GM18873 (cell line): ENCODE measurements at regions not wholly inside any gene's neighbourhood (a gene's known extent, or its start where the extent isn't known, plus 50 kb on each side); places are given as distances from the start of the nearest gene placed in this dataset.
A peak's percentile ranks its signal among the peaks of the same experiment; 100 is the strongest.
"Not testable (repeated sequence)": the region's sequence is repeated elsewhere in the genome, so short reads cannot be mapped to it uniquely, and the experiment has no call there.

ENCODE experiments used
- ATAC-seq: cut with Tn5 transposase; IDR thresholded peaks from one replicate; pipeline ENCODE4 v1.9.1; 2021; ENCODE audit warnings: mild to moderate bottlenecking, moderate library complexity, moderate number of reproducible peaks; ENCODE audit not compliant: unreplicated experiment, low FRiP score

DNA sequence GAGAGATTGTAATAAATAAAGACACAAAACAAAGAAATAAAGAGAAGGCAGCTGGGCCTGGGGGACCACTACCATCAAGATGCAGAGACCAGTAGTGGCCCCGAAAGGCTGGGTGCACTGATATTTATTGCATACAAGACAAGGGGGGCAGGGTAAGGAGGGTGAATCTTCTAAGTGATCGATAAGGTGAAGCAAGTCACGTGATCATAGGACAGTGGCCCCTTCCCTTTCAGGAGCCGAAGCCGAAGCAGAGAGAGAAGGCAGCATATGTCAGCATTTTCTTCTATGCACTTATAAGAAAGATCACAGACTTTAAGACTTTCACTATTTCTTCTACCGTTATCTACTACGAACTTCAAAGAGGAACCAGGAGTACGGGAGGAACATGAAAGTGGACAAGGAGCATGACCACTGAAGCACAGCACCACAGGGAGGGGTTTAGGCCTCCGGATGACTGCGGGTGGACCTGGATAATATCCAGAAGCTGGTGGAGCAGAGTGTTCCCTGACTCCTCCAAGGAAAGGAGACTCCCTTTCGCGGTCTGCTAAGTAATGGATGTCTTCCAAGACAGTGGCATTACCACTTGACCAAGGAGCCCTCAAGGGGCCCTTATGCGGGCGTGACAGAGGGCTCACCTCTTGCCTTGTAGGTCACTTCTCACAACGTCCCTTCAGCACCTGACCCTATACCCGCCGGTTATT, 126.4 kb downstream of the RBM46 start:
- ATAC-seq = not testable (repeated sequence)

DNA sequence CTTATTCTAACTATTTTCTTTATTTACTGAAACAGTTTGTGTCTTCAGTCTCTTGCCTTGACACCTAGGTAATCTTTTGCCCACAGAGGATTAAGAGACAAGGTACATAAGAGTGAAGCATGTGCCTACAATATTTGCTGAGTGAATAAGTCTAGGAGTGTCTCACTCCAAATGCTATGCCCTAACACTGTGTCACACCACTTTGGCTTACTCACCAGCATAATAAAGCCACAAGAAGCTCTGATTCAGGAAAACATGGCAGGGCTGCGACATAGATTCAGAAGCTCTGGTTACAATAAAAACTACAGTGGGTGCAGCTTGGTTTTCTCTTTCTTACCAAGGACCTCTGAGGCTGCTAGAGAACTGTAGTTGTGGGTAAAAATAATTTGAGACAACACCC, 127.1 kb downstream of the RBM46 start:
- no peak for ATAC-seq

DNA sequence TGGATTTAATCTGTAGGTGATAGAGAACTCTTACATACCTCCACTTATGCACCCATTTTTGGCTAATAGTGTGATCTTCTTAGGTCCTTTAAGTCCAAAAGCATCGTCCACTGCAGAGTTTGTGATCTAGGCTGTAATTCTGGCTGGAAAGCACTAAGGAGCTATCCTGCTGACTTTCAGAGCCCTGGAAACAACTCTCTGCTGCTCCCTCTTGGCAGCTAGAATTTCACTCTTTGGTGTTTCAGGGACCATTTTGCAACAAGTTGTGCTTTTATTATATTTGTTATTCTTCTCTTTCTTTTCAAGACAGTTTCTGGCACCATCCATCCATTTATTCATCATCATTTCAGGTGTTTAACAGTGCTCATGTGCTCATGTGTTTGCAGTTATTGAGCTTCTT, 130.0 kb downstream of the RBM46 start:
- no peak for ATAC-seq

DNA sequence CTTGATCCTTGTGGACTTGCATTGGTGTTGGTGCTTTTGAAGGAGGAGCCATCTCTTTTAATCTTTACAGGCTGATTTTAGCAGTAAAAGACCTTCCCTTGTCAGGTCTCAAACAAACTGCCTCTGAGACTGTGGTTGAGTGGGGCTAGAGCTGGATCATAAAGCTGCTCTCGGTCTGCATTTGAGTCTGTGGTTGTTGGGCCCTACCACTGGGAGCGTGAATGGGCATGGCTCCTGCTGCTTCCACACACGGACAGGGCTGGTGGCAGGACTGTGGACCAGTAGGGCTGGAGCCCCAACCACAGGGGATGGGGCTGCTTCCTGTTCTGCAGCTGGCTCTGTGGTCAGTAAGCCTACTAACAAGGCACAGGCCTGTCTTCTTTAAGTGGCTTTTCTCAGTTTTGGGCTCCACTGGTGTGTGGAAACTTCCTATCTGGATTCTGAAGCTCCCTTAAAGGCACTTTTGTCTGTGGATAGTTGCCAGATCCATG, 130.6 kb downstream of the RBM46 start:
- no peak for ATAC-seq

DNA sequence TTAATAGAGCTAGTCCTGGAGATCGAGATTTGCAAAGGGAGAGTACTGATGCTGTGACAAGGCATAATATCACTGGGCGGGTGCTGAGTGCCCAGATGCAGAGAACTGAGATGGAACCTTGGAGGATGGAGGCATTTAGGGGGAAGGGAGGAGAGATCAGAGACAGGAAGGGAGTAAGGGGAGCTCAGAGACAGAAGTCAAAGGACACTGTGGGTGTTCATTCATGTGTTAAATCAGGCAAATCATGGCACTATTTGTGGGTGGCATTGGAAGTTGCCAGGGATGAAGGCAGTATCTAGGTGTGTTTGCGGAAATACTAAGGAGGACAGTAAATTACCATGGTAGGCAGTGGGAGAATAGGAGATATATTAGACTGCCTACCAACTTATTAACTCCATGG, 135.0 kb downstream of the RBM46 start:
- no peak for ATAC-seq

DNA sequence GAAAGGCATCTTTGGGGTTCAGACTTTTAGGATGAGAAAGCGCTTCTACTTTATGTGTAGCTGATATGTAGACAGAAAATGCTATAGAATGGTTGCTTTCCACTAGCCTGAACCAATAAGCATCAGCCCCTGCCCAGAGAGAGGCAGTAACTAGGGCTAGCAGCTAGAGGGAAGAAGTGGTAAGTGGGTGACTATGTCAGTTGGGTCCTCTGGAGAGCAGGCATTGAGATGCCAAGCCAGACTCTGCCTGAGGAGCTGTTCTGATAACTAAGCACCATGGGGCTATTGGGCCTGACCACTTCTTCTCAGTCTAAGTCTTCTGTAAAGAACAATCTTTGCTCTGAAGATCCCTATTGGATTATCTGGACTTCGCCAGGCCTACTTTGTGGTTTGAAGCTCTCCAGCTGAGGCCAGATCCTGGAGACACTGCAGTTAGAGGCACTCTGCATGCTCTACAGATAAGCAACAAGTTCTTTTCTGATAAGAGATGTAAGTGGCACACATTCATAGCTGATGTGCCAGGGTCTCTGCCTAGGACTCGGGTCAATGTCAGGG, 146.1 kb downstream of the RBM46 start:
- ATAC-seq = no peak

DNA sequence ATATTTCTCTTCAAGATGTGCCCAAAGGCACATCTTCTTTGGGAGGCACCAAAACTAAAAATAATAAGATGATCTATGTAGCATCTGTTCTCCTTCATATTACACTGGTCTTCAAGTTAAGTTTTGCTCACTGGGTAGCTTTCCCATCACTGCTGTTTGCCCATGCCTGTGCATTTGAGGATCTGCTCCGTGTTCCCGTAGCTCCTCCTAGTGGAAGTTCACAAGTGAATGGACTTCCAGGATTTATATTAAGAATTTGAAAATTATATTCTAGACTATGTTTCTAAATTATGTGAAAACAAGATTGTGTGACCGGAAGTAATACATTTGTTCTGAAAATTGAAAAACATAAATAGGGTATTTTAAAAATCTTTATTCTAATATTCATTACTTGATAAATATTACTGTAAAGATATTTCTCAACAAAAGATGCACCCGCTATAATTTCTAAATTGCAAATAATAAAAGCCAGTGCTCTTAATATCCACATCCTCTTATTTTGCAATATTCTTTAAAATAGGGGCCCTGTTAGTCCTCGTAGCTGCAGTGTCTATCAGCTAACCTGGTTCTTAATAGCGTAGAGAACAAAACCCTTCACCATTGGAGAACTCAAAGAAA, 147.7 kb downstream of the RBM46 start:
- no peak for ATAC-seq

DNA sequence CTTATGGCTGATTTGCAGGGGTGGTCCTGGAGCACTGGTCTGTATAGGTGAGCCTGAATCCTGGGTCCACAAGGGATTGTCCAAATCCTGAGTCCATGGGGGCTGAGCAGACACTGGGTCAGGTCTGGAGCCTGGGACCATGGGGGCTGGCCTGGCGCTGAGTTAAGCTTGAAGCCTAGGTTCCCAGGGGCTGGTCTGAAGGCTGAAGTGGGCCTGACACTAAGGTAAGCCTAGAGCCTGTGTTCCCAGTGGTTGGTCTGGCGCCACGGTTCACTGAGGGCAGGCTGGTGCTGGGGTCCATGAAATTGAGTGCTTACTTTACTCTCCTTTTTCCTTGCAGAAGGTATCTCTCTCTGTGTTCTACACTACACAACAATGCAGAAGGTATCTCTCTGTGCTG, 155.8 kb downstream of the RBM46 start:
- ATAC-seq = no peak

DNA sequence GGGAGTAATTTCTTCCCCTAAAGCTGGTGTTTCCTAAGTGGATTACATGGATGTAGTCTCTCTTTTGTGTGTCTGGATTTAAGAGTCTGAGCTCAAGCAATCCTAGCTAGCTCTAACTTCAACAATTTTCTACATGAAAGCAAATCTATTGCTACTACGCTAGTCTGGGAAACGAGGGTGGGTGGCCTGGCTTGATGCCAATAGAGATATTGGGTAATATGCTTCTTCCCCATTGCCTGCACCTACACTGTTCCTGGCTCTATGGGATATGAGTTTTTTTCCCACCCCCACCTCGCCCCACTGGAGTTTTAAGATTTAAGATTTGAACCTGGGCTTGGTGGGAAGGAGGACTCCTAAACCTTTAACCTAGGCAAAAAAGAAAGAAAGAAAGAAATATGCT, 158.8 kb downstream of the RBM46 start:
- ATAC-seq = no peak

DNA sequence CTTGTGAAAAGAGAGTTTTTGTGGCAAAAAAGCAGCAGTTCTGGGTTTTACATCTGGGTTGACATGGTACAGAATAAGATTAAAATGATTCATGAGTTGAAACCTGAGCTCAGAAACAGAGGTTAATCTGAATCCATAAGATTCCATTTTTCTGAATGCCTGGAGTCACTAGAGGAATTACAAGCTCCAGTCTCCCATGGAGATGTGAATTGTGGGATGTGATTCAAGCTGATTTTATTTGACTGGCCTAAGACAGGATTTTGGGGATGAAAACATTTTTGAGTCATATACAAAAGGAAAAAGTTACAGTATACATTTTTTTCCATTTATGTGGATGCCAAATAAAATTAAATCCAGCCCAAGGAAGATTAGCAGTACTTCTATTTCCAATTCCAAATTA, 161.1 kb downstream of the RBM46 start:
- ATAC-seq = no peak

DNA sequence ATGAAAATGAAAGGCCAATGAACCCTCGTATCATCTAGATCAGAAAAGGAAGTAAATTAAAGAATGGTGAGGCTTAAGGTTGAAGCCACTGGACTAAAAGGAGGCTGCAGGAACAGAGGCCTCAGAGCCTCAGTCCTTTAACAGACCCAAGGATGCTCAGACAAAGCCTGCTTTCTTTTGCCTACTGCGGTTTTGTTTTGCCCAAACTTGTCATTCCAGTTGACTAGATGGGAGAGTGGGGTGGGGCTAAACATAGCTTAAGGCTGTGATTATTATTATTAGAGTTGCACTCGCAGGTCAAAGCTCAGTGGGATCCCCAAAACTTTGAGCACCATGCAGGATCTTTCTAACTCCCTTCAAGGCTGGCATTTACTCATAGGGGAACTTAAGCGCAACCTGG, 163.9 kb downstream of the RBM46 start:
- no peak for ATAC-seq

DNA sequence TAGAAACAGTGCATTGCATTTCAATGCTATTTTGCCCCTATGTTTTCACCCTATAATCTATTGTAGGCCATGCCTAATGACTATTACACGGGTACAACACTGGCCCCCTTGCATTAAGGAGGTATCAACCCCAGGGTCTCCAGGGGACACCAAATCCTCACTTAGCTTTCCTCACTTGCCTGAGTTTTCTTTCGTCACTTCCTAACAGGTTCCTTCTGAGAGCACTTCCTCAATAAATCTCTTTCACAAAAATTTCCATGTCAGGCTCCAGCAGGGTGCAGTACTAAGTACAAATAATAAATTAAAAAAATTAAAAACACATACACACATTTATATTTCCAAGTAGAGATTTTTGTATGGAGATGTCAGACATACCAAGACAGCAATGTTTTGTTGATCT, 165.0 kb downstream of the RBM46 start:
- ATAC-seq = no peak

DNA sequence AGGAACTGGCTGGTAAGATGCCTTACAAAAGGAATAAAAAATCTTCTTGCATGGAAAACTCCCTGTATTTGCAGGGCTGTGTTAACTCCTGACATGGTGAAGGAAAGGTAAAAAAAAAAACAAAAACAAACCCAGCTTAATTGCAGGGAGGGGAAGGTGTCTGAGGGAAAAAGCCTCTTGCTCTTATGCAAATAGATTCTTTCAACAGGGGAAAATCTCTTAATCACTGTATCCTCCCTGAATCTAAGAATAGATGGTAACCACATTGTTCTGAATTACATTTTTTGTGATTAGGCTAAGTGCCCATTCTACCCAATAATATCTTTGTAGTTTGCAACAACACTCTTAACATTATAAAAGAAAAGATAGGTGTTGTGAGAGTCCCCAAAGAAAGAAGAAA, 172.6 kb downstream of the RBM46 start:
- ATAC-seq = no peak

DNA sequence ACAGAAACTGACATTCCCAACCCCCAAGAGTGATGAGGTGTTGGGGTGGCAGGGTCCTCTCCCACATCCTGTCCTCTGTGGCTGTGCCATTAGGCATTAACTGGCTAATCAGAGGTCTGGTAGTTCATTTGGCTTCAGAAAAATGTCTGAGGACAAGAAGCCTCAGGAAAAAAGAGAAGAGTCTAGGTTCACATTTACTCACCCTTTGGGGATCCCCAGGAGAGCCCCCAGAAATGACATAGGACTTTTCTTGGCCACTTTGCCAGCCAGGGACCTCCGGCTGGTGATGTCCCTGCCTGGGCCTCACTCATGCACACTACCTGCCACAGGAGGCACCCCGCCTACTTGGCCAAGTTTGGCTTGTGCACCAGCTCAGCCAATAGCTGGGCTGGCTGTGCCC, 173.0 kb downstream of the RBM46 start:
- no peak for ATAC-seq

DNA sequence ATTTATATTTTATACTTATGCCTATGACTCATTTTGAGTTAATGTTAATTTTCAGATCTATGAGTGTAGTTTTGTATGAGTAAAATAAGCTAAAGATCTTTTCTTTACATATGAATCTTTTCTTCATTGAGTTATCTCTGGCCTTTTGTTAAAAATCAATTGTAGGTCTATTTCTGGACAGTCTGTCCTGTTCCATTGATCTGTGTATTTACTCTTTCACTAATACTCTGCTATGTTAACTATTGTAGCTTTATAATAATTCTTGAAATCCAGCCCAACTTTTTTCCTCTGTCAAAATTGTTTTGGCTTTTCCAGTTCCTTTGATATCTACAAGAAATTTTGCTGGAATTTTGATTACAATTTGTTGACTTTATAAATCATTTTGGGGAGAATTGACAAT, 177.0 kb downstream of the RBM46 start:
- ATAC-seq = no peak

DNA sequence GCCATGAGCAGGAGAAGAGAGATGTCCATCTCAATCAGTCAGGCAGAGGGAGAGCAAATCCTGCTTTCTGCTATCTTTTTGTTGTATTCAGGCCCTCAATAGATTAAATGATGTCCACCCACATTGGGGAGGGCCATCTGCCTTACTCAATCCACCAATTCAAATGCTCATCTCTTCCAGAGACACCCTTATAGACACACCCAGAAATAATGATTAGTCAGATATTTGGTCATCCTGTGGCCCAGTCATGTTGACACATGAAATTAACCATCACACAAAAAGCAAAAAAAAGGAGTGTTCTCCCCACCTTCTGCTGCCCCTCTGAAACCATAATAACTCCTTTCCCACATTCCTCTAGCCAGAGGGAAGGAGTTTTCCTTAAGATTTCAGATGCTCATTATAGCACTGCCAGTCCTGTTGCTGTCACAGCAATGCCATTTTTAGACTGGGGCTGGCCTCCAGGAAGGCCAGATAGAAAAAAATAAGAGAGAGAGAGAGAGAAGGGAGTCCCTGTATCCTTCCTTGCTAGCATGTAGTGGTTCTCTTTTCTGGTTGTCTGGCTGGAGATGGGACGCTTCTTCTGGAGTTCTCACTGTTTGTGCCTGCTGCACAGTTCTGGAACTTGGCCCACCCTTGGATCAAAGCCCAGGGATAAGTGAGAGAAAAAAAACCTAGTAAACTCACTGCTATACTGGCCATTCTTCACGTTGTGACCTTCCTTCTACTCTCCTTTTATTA, 177.7 kb downstream of the RBM46 start:
- ATAC-seq = no peak

DNA sequence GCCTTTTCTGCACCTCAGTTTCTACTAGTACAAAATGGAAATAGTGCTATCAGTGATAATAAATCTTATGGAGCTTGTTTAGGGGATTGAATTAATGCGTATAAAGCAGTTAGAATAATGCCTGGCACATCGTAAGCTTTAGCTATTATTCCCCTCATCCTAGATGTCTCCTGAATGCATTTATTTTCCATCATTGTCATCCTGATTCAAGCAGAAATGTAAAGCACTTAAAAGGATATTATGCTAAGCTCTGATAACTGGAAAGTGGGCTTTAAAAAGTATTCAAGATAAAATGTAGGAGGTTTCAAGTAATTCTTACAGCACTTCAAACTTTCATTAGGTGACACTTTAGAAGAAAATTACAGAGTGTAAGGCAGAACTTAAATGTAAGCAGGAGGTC, 178.7 kb downstream of the RBM46 start:
- no peak for ATAC-seq

DNA sequence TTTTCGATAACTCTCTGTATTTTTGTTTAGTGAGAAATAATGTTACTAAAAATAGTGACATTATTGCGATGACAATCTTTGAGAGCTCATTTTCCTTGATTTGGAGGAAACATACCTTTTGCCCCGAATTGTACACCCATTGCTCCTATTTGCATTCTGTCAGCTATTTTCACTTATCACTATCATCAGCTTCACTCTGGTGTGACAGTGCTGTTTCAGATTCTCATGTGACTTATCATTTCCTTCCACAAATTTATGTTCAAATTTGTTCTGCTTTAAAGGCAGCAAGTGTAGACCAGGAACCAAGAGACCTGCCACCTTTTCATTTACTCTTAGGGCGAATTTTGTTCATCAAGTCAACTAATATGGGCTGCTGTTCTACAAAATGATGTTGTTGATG, 179.4 kb downstream of the RBM46 start:
- no peak for ATAC-seq

DNA sequence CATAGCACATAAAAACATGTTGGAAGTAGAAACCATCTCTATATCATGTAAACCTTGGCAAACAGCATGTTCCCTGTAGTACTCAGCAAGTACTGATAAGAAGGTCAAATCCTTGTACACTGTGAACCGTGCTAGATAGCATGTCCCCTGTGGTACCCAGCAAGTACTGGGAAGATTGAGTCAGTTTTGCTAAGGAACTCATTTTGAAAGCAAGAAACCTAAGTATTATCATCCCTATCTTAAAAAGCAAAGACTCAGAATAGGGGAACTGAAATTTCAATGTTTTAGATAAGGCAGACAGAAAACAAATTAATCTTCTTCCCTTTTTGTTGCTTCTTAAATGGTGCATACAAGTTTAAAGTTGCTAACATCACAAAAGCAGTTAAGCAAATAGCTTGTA, 180.2 kb downstream of the RBM46 start:
- peak; percentile 91 for ATAC-seq

DNA sequence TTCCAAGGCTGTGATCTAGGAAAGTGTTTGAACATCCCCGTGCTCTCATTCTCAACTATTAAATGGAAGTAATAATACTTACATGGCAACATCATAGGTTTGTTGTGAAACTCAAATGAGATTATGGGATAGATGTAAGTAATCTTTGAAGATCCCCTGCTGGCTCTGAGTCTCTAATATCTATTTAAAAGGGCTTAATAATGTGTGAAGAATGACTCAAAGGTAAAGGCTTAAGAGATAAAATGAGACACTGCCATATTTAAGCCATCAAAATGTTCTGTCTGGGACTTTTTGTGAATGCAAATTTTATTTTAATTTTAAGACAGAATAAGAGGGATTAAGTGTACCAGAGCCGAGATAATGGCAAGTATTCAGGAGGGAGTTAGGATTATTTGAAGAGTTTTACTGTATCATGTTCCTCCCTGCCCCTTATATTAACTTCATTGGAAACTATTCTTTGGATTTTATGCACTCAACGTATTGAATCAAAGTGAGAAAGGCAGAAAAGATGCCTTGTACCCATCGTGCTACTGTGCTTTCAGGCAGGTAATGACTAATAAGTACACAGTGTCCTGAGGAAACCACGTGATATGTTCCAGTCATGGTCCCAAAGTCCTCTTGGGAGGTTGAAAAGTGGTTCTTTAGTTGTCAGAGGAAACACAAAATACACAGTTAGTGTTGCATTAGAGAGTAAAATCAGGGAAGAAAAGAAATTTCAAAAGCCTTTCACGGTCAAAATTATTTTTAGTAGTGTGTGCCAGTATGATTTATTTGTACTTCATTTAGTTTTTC, 192.4 kb downstream of the RBM46 start:
- no peak for ATAC-seq

DNA sequence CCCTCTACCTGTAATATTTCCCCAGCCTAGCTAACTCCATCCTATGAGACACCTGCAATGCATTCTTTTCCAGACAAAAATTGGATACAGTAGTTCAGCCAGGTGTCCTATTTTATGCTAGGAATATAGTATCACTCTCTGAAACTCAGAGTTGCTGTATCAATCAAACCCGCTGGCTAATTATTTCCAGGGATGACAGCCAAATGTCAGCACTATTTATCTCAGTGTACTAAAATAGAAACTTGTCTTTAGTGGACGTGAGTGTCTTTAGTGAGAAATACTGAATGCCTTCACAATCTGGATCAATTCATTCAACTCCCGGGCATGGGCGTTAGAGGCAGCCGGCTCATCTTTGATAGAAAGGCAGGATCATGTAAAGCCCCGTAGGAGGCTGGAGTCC, 196.2 kb downstream of the RBM46 start:
- ATAC-seq = no peak
